Caco-2 (cell line): ENCODE measurements at regions not wholly inside any gene's neighbourhood (a gene's known extent, or its start where the extent isn't known, plus 50 kb on each side); places are given as distances from the start of the nearest gene placed in this dataset.

Experiments used
- BruUV-seq: library from RNA; stranded (reverse); fragments of 400-500 nt; replicated peaks from 2 replicates; lab custom pipeline; 2021; lab: Mats Ljungman, UMichigan
- CTCF ChIA-PET: fragments of 300-600 bp; sonication (Branson Sonifier 250); formaldehyde crosslinking; loops from one replicate; lab custom pipeline; 2022; ENCODE audit warnings: antibody characterized with exemption; lab: Charles Lee
- POLR2A ChIA-PET: fragments of 300-600 bp; sonication (Branson Sonifier 250); formaldehyde crosslinking; loops from one replicate; lab custom pipeline; 2022; ENCODE audit warnings: antibody characterized with exemption; lab: Charles Lee
- DNase-seq, 2 experiments: peaks; one replicate each; pipeline versions ENCODE4 v3.0.0 to v3.0.0-alpha.2; 2020 to 2022
- H3K27me3 ChIP-seq: replicated peaks from 2 replicates; pipeline ENCODE4 v1.6.0; 2011; ENCODE audit warnings: low read length; ENCODE audit not compliant: control insufficient read depth, insufficient read depth
- H3K36me3 ChIP-seq: 2 replicates; pipeline ENCODE4 v1.5.1; 2011; ENCODE audit warnings: low read length; ENCODE audit not compliant: control insufficient read depth, insufficient read depth
- H3K4me1 ChIP-seq: fragments of 250-450 bp; sonication (Bioruptor Pico); 2 replicates; pipeline ENCODE4 v1.5.1; 2020; ENCODE audit warnings: mild to moderate bottlenecking
- H3K4me3 ChIP-seq: 2 replicates; pipeline ENCODE4 v1.5.1; 2011; ENCODE audit warnings: low read depth, mild to moderate bottlenecking, control low read depth, low read length
- H3K9me3 ChIP-seq: fragments of 250-450 bp; sonication (Bioruptor Pico); 2 replicates; pipeline ENCODE4 v1.5.1; 2020; ENCODE audit warnings: mild to moderate bottlenecking, moderate library complexity
- H3K27ac Mint-ChIP-seq: one replicate; pipeline ENCODE4 v1.8.0; 2022; ENCODE audit warnings: mixed read lengths; ENCODE audit not compliant: unreplicated experiment
- H3K27me3 Mint-ChIP-seq: one replicate; pipeline ENCODE4 v1.8.0; 2022; ENCODE audit warnings: mixed read lengths; ENCODE audit not compliant: insufficient read depth, unreplicated experiment
- H3K36me3 Mint-ChIP-seq: one replicate; pipeline ENCODE4 v1.8.0; 2022; ENCODE audit warnings: mild to moderate bottlenecking, mixed read lengths; ENCODE audit not compliant: insufficient read depth, unreplicated experiment
- H3K4me1 Mint-ChIP-seq: one replicate; pipeline ENCODE4 v1.8.0; 2022; ENCODE audit warnings: low read depth, mixed read lengths; ENCODE audit not compliant: unreplicated experiment
- H3K4me3 Mint-ChIP-seq: one replicate; pipeline ENCODE4 v1.8.0; 2022; ENCODE audit warnings: mild to moderate bottlenecking, moderate library complexity, mixed read lengths; ENCODE audit not compliant: unreplicated experiment
- H3K9me3 Mint-ChIP-seq: one replicate; pipeline ENCODE4 v1.8.0; 2022; ENCODE audit warnings: mixed read lengths; ENCODE audit not compliant: unreplicated experiment
- CTCF ChIP-seq, 2 experiments: fragments of 200-600 bp in 1 of 2; IDR thresholded peaks; 1 replicate in 1 of 2; 2 replicates in 1 of 2; pipeline versions ENCODE4 v1.5.1 to v1.8.0; 2011 to 2022; ENCODE audit warnings: antibody characterized with exemption in 1 of 2, control low read depth in 1 of 2, inconsistent platforms in 1 of 2, low read depth in 1 of 2, low read length in 1 of 2, mild to moderate bottlenecking in 1 of 2, moderate library complexity in 1 of 2; ENCODE audit not compliant: insufficient read depth in 1 of 2, severe bottlenecking in 1 of 2, unreplicated experiment in 1 of 2
- intact Hi-C: fragments of 100-400 bp; cut with micrococcal nuclease; formaldehyde crosslinking; loops from one replicate; pipeline ENCODE4 v1.10.0; 2022; ENCODE audit not compliant: unreplicated experiment

GRCh38 chr6:103534095-103534494 is 1325.6 kb downstream of the HACE1 start:
- DNase-seq: no peak
- no peak for TF ChIP-seq CTCF (IDR thresholded peaks at IDR 0.05; ENCODE audit: insufficient read depth in 1 of 2, low read depth in 1 of 2, low read length in 1 of 2, severe bottlenecking in 1 of 2, unreplicated experiment in 1 of 2)
- ChIA-PET POLR2A (no interaction called here), CTCF (no interaction called here)
- H3K4me1 ChIP-seq: no peaks in the 10 kb centered on the region
- Mint-ChIP-seq H3K4me1 (no peaks in the 10 kb centered on the region), H3K4me3 (no peak overlapping the region), H3K9me3 (no peaks in the 10 kb centered on the region), H3K27ac (no peak overlapping the region), H3K36me3 (no peaks in the 10 kb centered on the region), H3K27me3 (no peaks in the 10 kb centered on the region)
- H3K27me3 ChIP-seq: no peaks in the 10 kb centered on the region
- BruUV-seq: no TSS peak
- intact Hi-C loops: no loop called here
- H3K9me3 ChIP-seq: no peaks in the 10 kb centered on the region
- H3K36me3 ChIP-seq: no peaks in the 10 kb centered on the region
- no peak overlapping the region for H3K4me3 ChIP-seq

GRCh38 chr6:103522045-103522444 is 1337.7 kb downstream of the HACE1 start:
- Histone ChIP-seq H3K4me3 (no peak overlapping the region), H3K27me3 (no peaks in the 10 kb centered on the region), H3K4me1 (no peaks in the 10 kb centered on the region), H3K36me3 (no peaks in the 10 kb centered on the region), H3K9me3 (no peaks in the 10 kb centered on the region)
- no peak overlapping the region for H3K4me3 Mint-ChIP-seq
- no TSS peak for BruUV-seq
- H3K27me3 Mint-ChIP-seq: no peaks in the 10 kb centered on the region
- no peaks in the 10 kb centered on the region for H3K4me1 Mint-ChIP-seq
- H3K27ac Mint-ChIP-seq: no peak overlapping the region
- intact Hi-C loops: no loop called here
- H3K36me3 Mint-ChIP-seq: no peaks in the 10 kb centered on the region
- POLR2A ChIA-PET: no interaction called here
- no peak for DNase-seq
- no peak for TF ChIP-seq CTCF (IDR thresholded peaks at IDR 0.05; ENCODE audit: insufficient read depth in 1 of 2, low read depth in 1 of 2, low read length in 1 of 2, severe bottlenecking in 1 of 2, unreplicated experiment in 1 of 2)
- CTCF ChIA-PET: no interaction called here
- H3K9me3 Mint-ChIP-seq: peaks cover 10% of the 10 kb centered on the region

- intact Hi-C loops: no loop called here
- Histone ChIP-seq H3K4me3 (no peak overlapping the region), H3K4me1 (no peaks in the 10 kb centered on the region), H3K36me3 (no peaks in the 10 kb centered on the region), H3K27me3 (no peaks in the 10 kb centered on the region), H3K9me3 (no peaks in the 10 kb centered on the region)
- Mint-ChIP-seq H3K36me3 (no peaks in the 10 kb centered on the region), H3K9me3 (no peaks in the 10 kb centered on the region), H3K4me1 (no peaks in the 10 kb centered on the region), H3K27me3 (no peaks in the 10 kb centered on the region), H3K27ac (no peak overlapping the region), H3K4me3 (no peak overlapping the region)
- BruUV-seq: no TSS peak
- ChIA-PET CTCF (no interaction called here), POLR2A (no interaction called here)
- DNase-seq: no peak
- no peak for TF ChIP-seq CTCF (IDR thresholded peaks at IDR 0.05; ENCODE audit: insufficient read depth in 1 of 2, low read depth in 1 of 2, low read length in 1 of 2, severe bottlenecking in 1 of 2, unreplicated experiment in 1 of 2)
Observed at GRCh38 chr6:103516336-103516735, 1343.4 kb downstream of the HACE1 start.
